Thyroid gland (tissue), 4 donors: ENCODE measurements at regions not wholly inside any gene's neighbourhood (a gene's known extent, or its start where the extent isn't known, plus 50 kb on each side); places are given as distances from the start of the nearest gene placed in this dataset.

ENCODE experiments used
- DNase-seq, 2 donors: peaks; one replicate each; pipeline ENCODE4 v3.0.0-alpha.2; 2019
- H3K27ac ChIP-seq, 3 donors: fragments of 200-600 bp; sonication (generic); 1 replicate in 2 of 3; 2 replicates in 1 of 3; pipeline ENCODE4 v1.5.1; 2016 to 2019; ENCODE audit warnings: mild to moderate bottlenecking in 1 of 3, moderate library complexity in 1 of 3
- H3K27me3 ChIP-seq: fragments of 200-600 bp; sonication (generic); one replicate; pipeline ENCODE4 v1.5.1; 2019
- H3K36me3 ChIP-seq, 2 donors: fragments of 200-600 bp; sonication (generic); one replicate each; pipeline ENCODE4 v1.5.1; 2016 to 2019
- H3K4me1 ChIP-seq, 2 donors: fragments of 200-600 bp; sonication (generic); one replicate each; pipeline ENCODE4 v1.5.1; 2017 to 2019
- H3K4me3 ChIP-seq, 3 donors: fragments of 200-600 bp; sonication (generic); replicated peaks in 1 of 3; 1 replicate in 2 of 3; 2 replicates in 1 of 3; pipeline ENCODE4 v1.5.1; 2016; ENCODE audit warnings: mild to moderate bottlenecking in 1 of 3
- H3K9me3 ChIP-seq: fragments of 200-600 bp; sonication (generic); one replicate; pipeline ENCODE4 v1.5.1; 2017
- CTCF ChIP-seq, 6 experiments: fragments of 200-600 bp in 3 of 6; fragments of 450-650 bp in 3 of 6; sonication (generic) in 3 of 6; IDR thresholded peaks; one replicate each; pipeline ENCODE4 v1.5.1; 2016 to 2019; ENCODE audit warnings: antibody characterized with exemption in 6 of 6, mild to moderate bottlenecking in 2 of 6, inconsistent platforms in 1 of 6, moderate library complexity in 1 of 6
- POLR2A ChIP-seq, 2 donors: fragments of 450-650 bp; IDR thresholded peaks; one replicate each; pipeline ENCODE4 v1.6.1; 2017; ENCODE audit warnings: antibody characterized with exemption in 2 of 2, mild to moderate bottlenecking in 2 of 2, moderate library complexity in 1 of 2
- whole genome bisulfite sequencing, 2 donors: methylation state at CpG; one replicate each; pipeline ENCODE4 v1.1.5; 2017; 5-methylcytosine and 5-hydroxymethylcytosine counted together
- intact Hi-C: fragments of 100-400 bp; cut with DNase I; formaldehyde crosslinking; loops from one replicate; pipeline ENCODE4 v1.15.1; 2023

GRCh38 chr20:48227381-48227780 is 442.1 kb upstream of the SULF2 start:
- intact Hi-C loops: no loop called here
- DNase-seq: no peak
- no peaks in the 10 kb centered on the region for H3K4me1 ChIP-seq
- H3K9me3 ChIP-seq: no peaks in the 10 kb centered on the region
- H3K36me3 ChIP-seq: no peaks in the 10 kb centered on the region
- 85 to 87% methylated on average over 5 of the region's 5 CpGs for WGBS, 2 donors
- H3K27ac ChIP-seq: no peak overlapping the region
- no peaks in the 10 kb centered on the region for H3K27me3 ChIP-seq
- TF ChIP-seq CTCF (IDR thresholded peaks at IDR 0.05) (no peak), POLR2A (IDR thresholded peaks at IDR 0.05) (no peak)
- H3K4me3 ChIP-seq: no peak overlapping the region

- H3K4me3 ChIP-seq: no peak overlapping the region
- no peaks in the 10 kb centered on the region for H3K9me3 ChIP-seq
- no peak overlapping the region for H3K27ac ChIP-seq
- TF ChIP-seq POLR2A (IDR thresholded peaks at IDR 0.05): no peak
- no peak for TF ChIP-seq CTCF (IDR thresholded peaks at IDR 0.05)
- no peak for DNase-seq
- WGBS, 2 donors: 90 to 93% methylated on average over 5 of the region's 5 CpGs
- no peaks in the 10 kb centered on the region for H3K4me1 ChIP-seq
- no peaks in the 10 kb centered on the region for H3K27me3 ChIP-seq
- intact Hi-C loops: no loop called here
- no peaks in the 10 kb centered on the region for H3K36me3 ChIP-seq
These were observed 441.4 kb upstream of the SULF2 start for GRCh38 chr20:48226642-48227041.

DNA sequence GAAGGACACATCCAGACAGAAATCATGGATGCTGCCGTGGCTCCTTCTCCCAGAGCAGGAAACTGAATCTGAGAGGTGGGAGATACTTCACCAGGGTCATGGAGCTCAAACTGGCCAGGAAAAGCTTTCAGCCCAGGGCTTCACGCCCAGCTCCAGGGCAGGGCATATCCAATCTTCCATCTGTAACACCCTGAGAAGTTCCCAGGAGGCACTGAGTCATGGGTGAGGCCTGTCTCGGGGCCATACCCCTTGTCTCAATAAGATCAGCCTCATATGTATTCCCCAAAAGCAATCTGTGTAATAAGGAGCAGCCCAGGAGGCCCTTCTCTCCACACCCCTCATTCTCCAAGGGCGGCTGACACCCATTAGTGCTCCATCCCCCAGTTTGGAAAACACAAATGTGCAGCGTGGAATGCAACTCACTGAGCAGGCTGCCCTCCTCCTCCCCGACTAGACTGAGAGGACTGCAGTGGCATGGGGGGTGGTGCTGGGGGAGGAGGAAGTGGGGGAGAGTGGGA is 439.3 kb upstream of the SULF2 start:
- no peaks in the 10 kb centered on the region for H3K27me3 ChIP-seq
- WGBS, 2 donors: 64 to 66% methylated on average over 6 of the region's 6 CpGs
- TF ChIP-seq CTCF (IDR thresholded peaks at IDR 0.05) (no peak), POLR2A (IDR thresholded peaks at IDR 0.05) (no peak)

DNA sequence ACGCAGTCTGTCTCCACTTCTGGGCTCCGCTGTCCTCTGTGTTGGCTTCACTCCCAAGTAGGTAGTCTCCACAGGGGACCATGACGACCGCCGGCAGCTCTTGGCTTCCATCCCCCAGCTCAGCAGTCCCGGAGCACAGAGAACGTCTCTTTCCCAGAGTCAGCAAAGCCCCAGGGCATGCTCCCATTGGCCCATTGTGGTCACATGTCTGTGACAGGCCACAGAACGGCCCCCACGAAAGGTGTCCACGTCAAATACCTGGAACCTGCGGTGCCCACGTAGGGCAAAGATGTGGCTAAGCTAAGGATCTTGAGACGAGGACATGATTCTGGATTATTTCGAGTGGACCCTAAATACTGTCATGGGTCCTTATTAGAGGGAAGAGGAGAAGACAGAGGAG is 438.4 kb upstream of the SULF2 start:
- Histone ChIP-seq H3K4me3 (no peak overlapping the region), H3K27me3 (no peaks in the 10 kb centered on the region), H3K36me3 (no peaks in the 10 kb centered on the region), H3K4me1 (no peaks in the 10 kb centered on the region), H3K9me3 (no peaks in the 10 kb centered on the region), H3K27ac (no peak overlapping the region)
- DNase-seq: no peak
- intact Hi-C loops: no loop called here
- WGBS, 2 donors: 73 to 82% methylated on average over 14 of the region's 14 CpGs
- TF ChIP-seq CTCF (IDR thresholded peaks at IDR 0.05): no peak
- TF ChIP-seq POLR2A (IDR thresholded peaks at IDR 0.05): no peak

More for the DNA sequence above, 439.3 kb upstream of the SULF2 start:
- Histone ChIP-seq H3K4me1 (no peaks in the 10 kb centered on the region), H3K36me3 (no peaks in the 10 kb centered on the region), H3K4me3 (no peak overlapping the region), H3K27ac (no peak overlapping the region), H3K9me3 (no peaks in the 10 kb centered on the region)
- DNase-seq: no peak
- intact Hi-C loops: no loop called here

- intact Hi-C loops: no loop called here
- Histone ChIP-seq H3K4me3 (no peak overlapping the region), H3K36me3 (no peaks in the 10 kb centered on the region), H3K9me3 (no peaks in the 10 kb centered on the region), H3K27me3 (no peaks in the 10 kb centered on the region), H3K4me1 (no peaks in the 10 kb centered on the region), H3K27ac (no peak overlapping the region)
- DNase-seq: no peak
- TF ChIP-seq POLR2A (IDR thresholded peaks at IDR 0.05): no peak
- TF ChIP-seq CTCF (IDR thresholded peaks at IDR 0.05): no peak
- WGBS, 2 donors: 90 to 97% methylated on average over 8 of the region's 8 CpGs
These were observed 437.4 kb upstream of the SULF2 start for GRCh38 chr20:48222595-48223180.
